ENCODE measurements at regions not wholly inside any gene's neighbourhood (a gene's known extent, or its start where the extent isn't known, plus 50 kb on each side); places are given as distances from the start of the nearest gene placed in this dataset.

GRCh38 chrX:150094996-150095395 is 156.7 kb upstream of the EOLA2 start:
- Histone ChIP-seq H3K27me3 (ENCODE audit: control insufficient read depth in 3 of 3, insufficient read depth in 3 of 3, low read length in 2 of 3) (no peaks in the 10 kb centered on the region), H3K36me3 (ENCODE audit: control insufficient read depth in 4 of 4, insufficient read depth in 4 of 4, low read length in 4 of 4) (no peaks in the 10 kb centered on the region), H3K9ac (ENCODE audit: insufficient read depth in 1 of 2, low read length in 2 of 2) (no peak overlapping the region), H3K9me3 (ENCODE audit: control insufficient read depth in 4 of 4, insufficient read depth in 3 of 4, low read length in 3 of 4) (peaks cover 0 to 1% (median 0%) of the 10 kb centered on the region in 4 donors), H3K4me3 (no peak overlapping the region), H3K4me1 (ENCODE audit: control insufficient read depth in 5 of 5, insufficient read depth in 5 of 5, low read length in 5 of 5) (peaks cover 0 to 7% (median 0%) of the 10 kb centered on the region in 5 donors), H3K27ac (ENCODE audit: low read depth in 1 of 2, low read length in 1 of 2) (no peak overlapping the region)
- DNase-seq (no peak), ATAC-seq (ENCODE audit: insufficient read depth, low FRiP score) (no peak)
- TF ChIP-seq CTCF (IDR thresholded peaks at IDR 0.05; ENCODE audit: control extremely low read depth, extremely low read depth), result no peak

DNA sequence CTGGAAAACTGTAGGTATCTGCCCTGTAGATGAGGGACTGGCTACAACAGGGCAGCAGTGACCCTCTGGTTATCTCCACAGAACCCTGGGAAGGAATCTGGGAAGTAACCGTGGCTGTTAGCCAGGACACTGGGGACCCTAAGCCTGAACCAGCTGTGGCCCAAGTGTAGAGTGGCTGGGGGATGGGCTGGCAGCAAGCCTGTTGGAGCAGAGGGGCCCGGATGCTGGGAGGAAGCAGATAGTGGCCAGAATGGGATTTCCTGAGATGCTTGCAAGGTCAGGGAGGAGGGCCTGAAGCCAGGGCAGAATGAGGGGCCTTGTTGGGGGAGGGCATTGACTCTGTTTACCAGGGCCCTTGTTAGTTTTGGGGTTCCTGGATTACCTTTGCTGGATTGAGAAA is 161.0 kb upstream of the EOLA2 start:
- peaks cover 0 to 5% (median 2%) of the 10 kb centered on the region in 4 donors for H3K9me3 ChIP-seq (ENCODE audit: control insufficient read depth in 4 of 4, insufficient read depth in 3 of 4, low read length in 3 of 4)
- H3K36me3 ChIP-seq (ENCODE audit: control insufficient read depth in 4 of 4, insufficient read depth in 4 of 4, low read length in 4 of 4), result no peaks in the 10 kb centered on the region
- peaks cover 0 to 7% (median 0%) of the 10 kb centered on the region in 5 donors for H3K4me1 ChIP-seq (ENCODE audit: control insufficient read depth in 5 of 5, insufficient read depth in 5 of 5, low read length in 5 of 5)
- H3K9ac ChIP-seq (ENCODE audit: insufficient read depth in 1 of 2, low read length in 2 of 2), result no peak overlapping the region
- DNase-seq, result peak in 2 of 3 donors; percentile 7 to 20
- no peak for ATAC-seq (ENCODE audit: insufficient read depth, low FRiP score)
- H3K27ac ChIP-seq (ENCODE audit: low read depth in 1 of 2, low read length in 1 of 2), result no peak overlapping the region
- no peaks in the 10 kb centered on the region for H3K27me3 ChIP-seq (ENCODE audit: control insufficient read depth in 3 of 3, insufficient read depth in 3 of 3, low read length in 2 of 3)
- TF ChIP-seq CTCF (IDR thresholded peaks at IDR 0.05; ENCODE audit: control extremely low read depth, extremely low read depth), result no peak
- WGBS, 2 donors, result 11 to 47% methylated on average over 2 of the region's 2 CpGs
- H3K4me3 ChIP-seq, result no peak overlapping the region

DNA sequence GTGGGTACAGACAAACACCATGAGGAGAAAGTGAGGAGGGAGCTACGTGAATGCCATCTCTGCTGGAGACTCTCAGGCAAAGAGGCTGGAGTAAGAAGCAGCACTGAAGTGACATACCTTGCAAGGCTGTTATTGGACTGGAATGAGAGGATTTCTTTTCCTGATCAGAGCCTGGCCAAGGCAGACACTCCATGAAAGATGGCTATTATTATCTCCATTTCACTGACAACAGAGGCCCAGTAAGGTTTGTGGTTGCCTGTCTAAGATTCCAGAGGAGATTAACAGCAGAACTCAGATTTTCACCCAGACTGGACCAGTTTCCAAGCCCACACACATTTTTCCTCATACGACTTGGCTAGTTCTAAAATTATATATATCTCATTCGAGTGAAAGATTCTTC is 162.0 kb upstream of the EOLA2 start:
- no peak for TF ChIP-seq CTCF (IDR thresholded peaks at IDR 0.05; ENCODE audit: control extremely low read depth, extremely low read depth)
- H3K4me1 ChIP-seq (ENCODE audit: control insufficient read depth in 5 of 5, insufficient read depth in 5 of 5, low read length in 5 of 5), result peaks cover 0 to 5% (median 0%) of the 10 kb centered on the region in 5 donors
- H3K9ac ChIP-seq (ENCODE audit: insufficient read depth in 1 of 2, low read length in 2 of 2), result no peak overlapping the region
- no peaks in the 10 kb centered on the region for H3K27me3 ChIP-seq (ENCODE audit: control insufficient read depth in 3 of 3, insufficient read depth in 3 of 3, low read length in 2 of 3)
- DNase-seq (no peak), ATAC-seq (ENCODE audit: insufficient read depth, low FRiP score) (no peak)
- H3K9me3 ChIP-seq (ENCODE audit: control insufficient read depth in 4 of 4, insufficient read depth in 3 of 4, low read length in 3 of 4), result peaks cover 0 to 5% (median 2%) of the 10 kb centered on the region in 4 donors
- WGBS, 2 donors, result 65 to 81% methylated on average over 3 of the region's 3 CpGs
- H3K36me3 ChIP-seq (ENCODE audit: control insufficient read depth in 4 of 4, insufficient read depth in 4 of 4, low read length in 4 of 4), result no peaks in the 10 kb centered on the region
- H3K4me3 ChIP-seq, result no peak overlapping the region
- H3K27ac ChIP-seq (ENCODE audit: low read depth in 1 of 2, low read length in 1 of 2), result no peak overlapping the region

- H3K36me3 ChIP-seq (ENCODE audit: control insufficient read depth in 4 of 4, insufficient read depth in 4 of 4, low read length in 4 of 4), result no peaks in the 10 kb centered on the region
- H3K4me1 ChIP-seq (ENCODE audit: control insufficient read depth in 5 of 5, insufficient read depth in 5 of 5, low read length in 5 of 5), result peaks cover 0 to 6% (median 0%) of the 10 kb centered on the region in 5 donors
- no peaks in the 10 kb centered on the region for H3K27me3 ChIP-seq (ENCODE audit: control insufficient read depth in 3 of 3, insufficient read depth in 3 of 3, low read length in 2 of 3)
- TF ChIP-seq CTCF (IDR thresholded peaks at IDR 0.05; ENCODE audit: control extremely low read depth, extremely low read depth), result no peak
- H3K9me3 ChIP-seq (ENCODE audit: control insufficient read depth in 4 of 4, insufficient read depth in 3 of 4, low read length in 3 of 4), result peaks cover 0 to 2% (median 0%) of the 10 kb centered on the region in 4 donors
- DNase-seq, result no peak
- 68 to 93% methylated on average over 7 of the region's 7 CpGs for WGBS, 2 donors
- H3K27ac ChIP-seq (ENCODE audit: low read depth in 1 of 2, low read length in 1 of 2), result no peak overlapping the region
- no peak overlapping the region for H3K9ac ChIP-seq (ENCODE audit: insufficient read depth in 1 of 2, low read length in 2 of 2)
- no peak overlapping the region for H3K4me3 ChIP-seq
- ATAC-seq (ENCODE audit: insufficient read depth, low FRiP score), result no peak
Measured at GRCh38 chrX:150118476-150118875, 180.2 kb upstream of the EOLA2 start.
